GM18498 (cell line): ENCODE measurements at regions not wholly inside any gene's neighbourhood (a gene's known extent, or its start where the extent isn't known, plus 50 kb on each side); places are given as distances from the start of the nearest gene placed in this dataset.

ENCODE experiments used
- ATAC-seq: cut with Tn5 transposase; IDR thresholded peaks from one replicate; pipeline ENCODE4 v1.9.1; 2021; ENCODE audit warnings: mild to moderate bottlenecking, moderate library complexity; ENCODE audit not compliant: unreplicated experiment

GRCh38 chr10:129075508-129075907 lies 391.5 kb upstream of the MGMT start:
- ATAC-seq: no peak

- ATAC-seq: no peak
Observed at GRCh38 chr10:129075927-129076326, 391.1 kb upstream of the MGMT start.

GRCh38 chr10:129078346-129078745 lies 388.7 kb upstream of the MGMT start:
- no peak for ATAC-seq

DNA sequence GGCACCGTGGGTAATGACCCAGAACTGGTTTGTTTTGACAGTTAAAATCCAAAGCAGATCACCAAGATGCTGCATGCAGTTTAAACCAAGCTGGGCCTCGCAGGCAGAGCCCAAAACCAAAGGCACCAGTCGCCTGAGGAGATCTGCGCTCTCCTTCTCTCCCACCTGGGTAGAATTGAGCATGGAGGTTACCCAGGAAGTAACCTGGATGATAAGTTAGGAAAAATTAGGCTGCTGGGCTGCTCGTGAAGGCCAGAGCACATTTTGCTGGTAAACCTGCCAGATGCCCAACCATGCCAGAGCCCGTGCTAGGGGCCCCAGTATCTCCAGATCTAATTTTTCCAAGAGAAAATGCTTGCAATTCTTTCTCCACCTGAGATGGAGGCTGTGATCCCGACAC lies 388.3 kb upstream of the MGMT start:
- ATAC-seq: no peak

DNA sequence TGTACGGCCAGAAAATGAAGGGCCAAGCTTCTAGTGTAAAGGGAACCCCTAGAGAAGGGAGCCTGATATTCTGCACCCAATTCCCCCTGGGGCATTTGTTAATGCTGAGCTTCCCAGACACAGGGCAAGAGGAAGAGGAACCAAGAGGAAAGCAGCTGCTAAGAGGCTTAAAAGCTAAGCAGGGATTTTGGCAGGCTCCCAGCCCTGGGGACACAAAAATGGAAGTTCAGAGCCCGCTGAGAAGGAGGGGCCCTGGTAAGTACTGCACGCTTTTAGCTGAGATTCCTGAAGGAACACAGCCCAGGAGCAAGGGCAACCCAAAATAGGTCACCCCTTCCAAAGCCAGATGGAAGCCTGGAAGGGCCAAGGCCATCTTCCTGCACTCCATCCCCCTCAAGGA lies 387.3 kb upstream of the MGMT start:
- ATAC-seq: no peak

- no peak for ATAC-seq
Observed at GRCh38 chr10:129085811-129086210, 381.2 kb upstream of the MGMT start.

GRCh38 chr10:129089341-129089740 lies 377.7 kb upstream of the MGMT start:
- ATAC-seq: no peak

- ATAC-seq: no peak
Observed at GRCh38 chr10:129090165-129090564, 376.9 kb upstream of the MGMT start.

DNA sequence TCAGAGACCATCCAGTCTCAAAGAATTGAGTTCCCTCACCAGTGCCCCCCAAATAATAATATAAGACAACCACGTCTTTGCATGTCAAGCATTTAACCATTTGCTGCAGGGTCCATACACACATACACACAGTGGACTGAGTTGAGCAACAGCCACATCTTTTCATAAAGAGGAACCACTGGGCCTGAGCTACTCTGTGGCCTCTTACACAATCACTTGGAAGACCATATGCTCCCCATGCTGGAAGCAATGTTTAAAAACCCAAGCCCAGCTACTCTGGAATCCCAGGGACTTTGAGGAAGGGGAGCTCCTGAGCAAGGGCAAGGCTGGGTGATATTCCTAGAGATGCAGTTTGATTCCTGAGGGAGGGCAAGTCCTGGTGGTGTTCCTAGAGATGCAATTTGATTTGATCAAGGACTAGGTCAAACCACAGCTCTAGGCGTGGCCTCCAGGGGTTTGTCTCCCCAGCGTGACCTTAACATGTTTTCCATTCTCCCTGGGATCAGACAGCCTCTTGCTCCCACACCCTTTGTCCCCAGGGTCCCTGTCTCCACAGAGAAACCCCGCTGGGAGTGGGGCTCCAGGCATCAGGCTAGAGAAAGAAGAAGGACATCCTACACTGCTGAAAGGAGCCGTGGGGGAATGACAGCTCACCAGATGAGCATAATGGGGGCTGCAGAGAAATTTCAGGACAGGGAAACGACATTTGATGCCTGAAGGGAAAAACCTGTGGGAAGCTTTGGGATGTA lies 376.2 kb upstream of the MGMT start:
- no peak for ATAC-seq

DNA sequence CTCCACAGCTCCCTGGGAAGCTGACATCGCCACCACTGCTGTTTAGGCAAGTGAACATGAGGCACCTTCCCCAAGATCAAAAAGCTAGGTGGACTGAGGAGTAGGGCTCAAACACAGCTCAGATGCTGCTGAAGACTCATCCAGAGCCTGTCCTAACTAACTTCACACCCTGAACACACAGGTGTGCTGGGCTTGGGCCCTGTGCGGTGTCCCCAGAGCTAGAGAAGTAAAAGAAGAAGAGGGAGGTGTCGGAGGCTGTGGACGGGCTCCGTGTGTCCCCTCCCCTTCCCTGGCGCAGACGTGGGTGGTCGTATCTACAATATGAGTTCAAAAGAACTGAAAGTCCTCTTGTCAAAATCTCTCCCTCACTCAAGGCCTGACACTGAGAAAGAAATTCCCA lies 373.4 kb upstream of the MGMT start:
- ATAC-seq: no peak

- no peak for ATAC-seq
Observed at GRCh38 chr10:129094233-129094632, 372.8 kb upstream of the MGMT start.

GRCh38 chr10:129094861-129095260 lies 372.2 kb upstream of the MGMT start:
- no peak for ATAC-seq

- no peak for ATAC-seq
Observed at GRCh38 chr10:129095680-129096064, 371.4 kb upstream of the MGMT start.

- ATAC-seq: no peak
Observed at GRCh38 chr10:129096065-129096984, 370.7 kb upstream of the MGMT start.

DNA sequence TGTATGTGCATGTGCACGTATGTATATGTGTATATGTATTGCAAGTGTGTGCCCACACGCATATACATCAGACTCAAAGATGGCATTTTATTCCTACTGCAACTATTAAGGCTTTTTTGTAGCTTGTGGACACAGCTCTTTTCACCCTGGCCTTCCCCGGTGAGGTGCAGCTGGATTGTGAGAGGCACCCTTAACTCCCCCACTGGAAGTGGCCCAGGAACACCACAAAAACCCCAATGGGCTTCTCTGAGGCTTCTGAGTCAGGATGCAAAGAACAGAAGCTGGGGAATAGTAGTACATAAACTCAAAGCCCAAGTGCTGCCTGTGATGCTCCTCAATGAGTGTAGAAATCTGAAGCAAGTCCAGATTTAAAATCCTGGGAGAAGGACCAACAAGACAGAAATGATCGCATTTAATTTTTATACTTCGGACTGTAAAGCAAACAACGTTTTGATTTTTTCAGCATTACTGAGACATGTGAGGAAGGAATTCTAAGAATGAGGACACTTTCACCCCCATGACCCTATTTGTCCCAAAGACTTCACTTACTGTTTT lies 369.2 kb upstream of the MGMT start:
- ATAC-seq: no peak

DNA sequence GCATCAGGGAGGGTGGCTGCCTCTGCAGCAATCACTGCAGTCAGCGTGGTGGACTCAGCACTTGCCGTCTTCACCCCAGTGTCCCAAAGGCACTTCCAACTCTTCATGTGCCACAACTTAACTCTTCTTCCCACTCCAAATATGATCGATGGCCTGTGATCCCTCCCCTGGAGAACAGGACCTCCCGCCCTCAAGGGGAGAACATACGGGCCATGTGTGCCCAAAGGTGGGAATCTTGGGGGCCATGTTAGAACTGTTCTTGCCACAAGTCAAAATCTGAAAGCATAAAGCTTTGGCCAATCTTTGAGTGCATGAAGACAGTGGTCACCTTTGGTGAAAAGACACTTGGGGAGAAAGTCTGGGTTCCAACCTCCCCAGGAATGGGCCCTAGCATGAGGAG lies 368.5 kb upstream of the MGMT start:
- no peak for ATAC-seq

- ATAC-seq: no peak
Observed at GRCh38 chr10:129099486-129099885, 367.6 kb upstream of the MGMT start.

- ATAC-seq: no peak
Observed at GRCh38 chr10:129099992-129100391, 367.0 kb upstream of the MGMT start.

- ATAC-seq: no peak
Observed at GRCh38 chr10:129101232-129101980, 365.6 kb upstream of the MGMT start.

DNA sequence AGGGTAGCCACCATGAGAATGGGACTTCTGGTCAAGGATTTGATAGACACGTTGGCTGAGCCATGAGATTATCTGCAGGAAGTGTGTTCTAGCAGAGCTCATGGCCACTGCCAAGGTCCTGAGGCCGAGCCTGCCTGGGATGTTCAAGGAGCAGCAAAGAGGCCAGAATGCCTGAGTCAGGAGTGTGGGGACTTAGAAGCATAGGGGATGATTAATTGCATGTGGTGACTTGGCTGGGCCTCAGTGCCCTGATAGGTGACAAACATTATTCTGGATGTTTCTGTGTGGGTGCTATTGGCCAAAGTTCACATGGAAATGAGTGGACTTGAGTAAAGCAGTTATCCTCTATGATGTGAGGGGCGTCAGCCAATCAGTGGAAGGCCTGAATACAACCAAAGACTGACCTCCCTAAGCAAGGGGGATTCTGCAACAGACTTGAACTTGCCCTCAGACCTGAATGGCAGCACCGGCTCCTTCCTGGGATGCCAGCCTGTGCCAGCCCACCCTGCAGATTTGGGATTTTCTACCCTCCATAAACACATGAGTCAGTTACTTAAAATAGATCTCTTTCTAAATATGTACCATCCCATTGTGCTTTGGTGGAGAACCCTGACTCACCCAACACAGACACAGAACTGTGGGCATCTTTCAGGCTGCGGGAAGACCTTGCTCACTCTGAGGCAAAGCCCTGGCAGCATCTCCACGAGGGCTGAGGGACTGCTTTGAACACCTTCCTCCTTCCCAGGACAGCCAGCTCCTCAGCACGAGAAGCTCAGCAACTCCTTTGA lies 363.9 kb upstream of the MGMT start:
- no peak for ATAC-seq
